IPS-NIHi7 (cell line): ENCODE measurements at regions not wholly inside any gene's neighbourhood (a gene's known extent, or its start where the extent isn't known, plus 50 kb on each side); places are given as distances from the start of the nearest gene placed in this dataset.
"Not testable (repeated sequence)": the region's sequence is repeated elsewhere in the genome, so short reads cannot be mapped to it uniquely, and the experiment has no call there.

Experiments used
- DNase-seq: peaks from one replicate; pipeline ENCODE4 v3.0.0; 2012; ENCODE audit warnings: mixed read lengths; ENCODE audit errors: extremely low spot score

DNA sequence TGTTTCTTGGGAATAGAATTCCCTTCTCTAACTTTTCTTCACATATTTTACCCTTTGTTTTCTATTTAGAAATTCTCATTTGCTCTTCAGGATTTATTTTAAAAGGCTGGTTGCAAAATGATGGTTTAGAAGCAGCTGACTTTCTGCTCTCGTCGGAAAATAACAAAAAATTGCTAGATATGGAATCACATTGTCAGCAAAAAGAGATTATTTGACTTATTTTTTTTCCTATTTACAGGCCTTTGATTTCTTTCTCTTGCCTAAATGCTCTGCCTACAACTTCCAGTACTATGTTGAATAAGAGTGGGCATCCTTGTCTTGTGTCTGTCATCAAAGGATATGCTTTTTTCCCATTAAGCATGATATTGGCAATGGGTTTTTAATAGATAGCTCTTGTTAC is 1619.1 kb upstream of the ACO1 start:
- DNase-seq, result no peak

DNA sequence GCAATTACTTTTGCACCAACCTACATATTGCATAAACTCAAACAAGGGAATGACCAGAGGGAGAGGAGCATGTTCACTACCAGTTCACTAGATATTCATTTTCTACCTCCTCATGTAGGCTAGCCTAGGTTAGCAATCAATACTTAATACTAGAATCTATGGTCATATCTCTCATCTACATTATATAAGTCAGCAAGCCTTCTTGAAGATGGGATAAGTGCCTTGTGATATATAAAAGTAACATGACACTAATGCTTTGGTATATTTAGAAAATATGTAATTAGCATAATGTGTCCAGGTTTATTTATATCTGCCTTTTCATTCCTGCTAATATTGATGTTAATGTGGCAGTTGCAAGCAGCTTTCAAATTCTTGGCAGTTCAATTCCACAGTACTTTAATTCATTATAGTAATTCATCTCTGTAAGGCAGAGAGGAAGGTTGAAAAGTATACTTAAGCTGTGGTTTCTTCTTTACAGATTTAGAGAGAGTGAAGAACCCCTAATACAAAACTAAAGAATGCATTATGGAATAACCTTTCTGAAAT is 1613.2 kb upstream of the ACO1 start:
- DNase-seq, result no peak

DNA sequence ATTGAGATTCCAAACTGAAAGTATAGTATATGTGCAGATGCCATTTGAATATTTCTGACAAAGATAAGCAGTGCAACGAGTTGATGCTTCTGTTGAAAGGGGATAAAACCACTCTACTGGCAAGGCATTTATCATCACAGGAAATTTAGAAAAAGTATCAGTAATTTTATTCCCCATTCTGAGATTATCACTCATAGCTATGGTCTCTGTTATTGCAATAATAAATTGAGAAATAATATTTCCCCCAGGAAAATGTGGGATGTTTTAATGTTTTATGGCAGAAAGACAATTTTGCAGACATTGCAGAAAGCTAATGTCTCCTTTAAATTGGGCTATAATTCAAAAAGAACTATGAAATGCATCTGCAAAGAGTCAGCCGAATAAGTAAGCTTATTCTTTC is 1612.7 kb upstream of the ACO1 start:
- DNase-seq, result no peak

DNA sequence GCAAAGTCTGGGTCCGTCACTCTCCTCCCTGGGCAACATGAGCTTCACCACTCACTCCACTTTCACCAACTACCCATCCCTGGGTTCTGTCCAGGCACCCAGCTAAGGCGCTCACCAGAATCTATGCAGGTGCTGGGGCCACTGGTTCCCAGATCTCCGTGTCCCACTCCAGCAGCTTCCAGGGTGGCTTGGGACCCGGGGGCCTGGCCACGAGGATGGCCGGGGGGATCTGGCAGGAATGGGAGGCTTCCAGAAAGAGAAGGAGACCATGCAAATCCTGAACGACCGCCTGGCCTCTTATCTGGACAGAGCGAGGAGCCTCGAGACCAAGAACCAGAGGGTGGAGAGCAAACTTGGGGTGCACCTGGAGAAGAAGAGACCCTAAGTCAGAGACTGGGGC is 1611.0 kb upstream of the ACO1 start:
- no peak for DNase-seq

DNA sequence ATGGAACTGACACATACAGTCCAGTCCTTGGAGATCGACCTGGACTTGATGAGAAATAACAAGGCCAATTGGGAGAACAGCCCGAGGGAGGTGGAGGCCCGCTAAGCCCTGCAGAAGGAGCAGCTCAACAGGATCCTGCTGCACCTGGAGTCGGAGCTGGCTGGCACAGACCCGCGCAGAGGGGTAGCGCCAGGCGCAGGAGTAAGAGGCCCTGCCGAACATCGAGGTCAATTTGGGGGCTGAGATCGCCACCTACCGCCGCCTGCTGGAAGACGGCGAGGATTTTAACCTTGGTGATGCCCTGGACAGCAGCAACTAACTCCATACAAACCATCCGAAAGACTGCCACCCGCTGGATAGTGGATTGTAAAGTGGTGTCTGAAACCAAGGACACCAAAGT is 1610.1 kb upstream of the ACO1 start:
- peak; percentile 67 for DNase-seq

DNA sequence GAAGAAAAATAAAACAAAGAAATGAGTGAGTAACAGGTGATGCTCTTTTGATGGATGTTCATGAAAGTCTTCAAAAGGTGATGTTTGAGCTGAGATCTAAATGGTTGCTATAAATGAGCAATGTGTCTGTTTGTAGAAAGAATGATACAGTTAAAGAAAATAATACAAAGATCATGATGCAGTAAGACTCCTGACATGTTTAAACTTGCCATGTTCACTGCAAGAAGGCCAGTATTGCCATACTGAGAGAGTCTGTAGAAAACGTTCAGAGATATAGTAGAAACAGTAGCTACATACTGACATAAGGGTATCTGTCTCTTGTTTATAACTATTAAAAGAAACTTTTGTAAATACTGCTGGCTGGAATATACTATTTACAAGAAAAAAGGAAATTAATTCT is 1609.2 kb upstream of the ACO1 start:
- DNase-seq, result no peak

DNA sequence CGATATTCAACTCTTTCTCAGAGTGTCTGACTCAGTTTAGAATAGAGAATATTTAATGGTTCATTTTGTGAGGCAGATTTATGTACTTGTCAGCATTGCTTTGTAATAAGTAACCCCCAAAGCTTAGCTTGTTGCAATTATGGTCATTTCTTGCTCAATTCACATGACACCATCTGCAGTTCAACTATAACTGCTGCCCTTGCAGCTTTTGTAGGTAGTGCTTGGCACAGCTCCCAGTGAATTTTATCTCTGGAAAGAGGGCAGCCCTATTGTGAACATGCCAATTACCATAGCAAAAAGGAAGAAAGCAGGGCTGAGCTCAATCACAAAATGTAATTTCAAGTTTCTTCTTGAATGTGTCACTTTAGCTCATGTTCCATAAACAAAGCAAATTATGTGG is 1587.7 kb upstream of the ACO1 start:
- no peak for DNase-seq

DNA sequence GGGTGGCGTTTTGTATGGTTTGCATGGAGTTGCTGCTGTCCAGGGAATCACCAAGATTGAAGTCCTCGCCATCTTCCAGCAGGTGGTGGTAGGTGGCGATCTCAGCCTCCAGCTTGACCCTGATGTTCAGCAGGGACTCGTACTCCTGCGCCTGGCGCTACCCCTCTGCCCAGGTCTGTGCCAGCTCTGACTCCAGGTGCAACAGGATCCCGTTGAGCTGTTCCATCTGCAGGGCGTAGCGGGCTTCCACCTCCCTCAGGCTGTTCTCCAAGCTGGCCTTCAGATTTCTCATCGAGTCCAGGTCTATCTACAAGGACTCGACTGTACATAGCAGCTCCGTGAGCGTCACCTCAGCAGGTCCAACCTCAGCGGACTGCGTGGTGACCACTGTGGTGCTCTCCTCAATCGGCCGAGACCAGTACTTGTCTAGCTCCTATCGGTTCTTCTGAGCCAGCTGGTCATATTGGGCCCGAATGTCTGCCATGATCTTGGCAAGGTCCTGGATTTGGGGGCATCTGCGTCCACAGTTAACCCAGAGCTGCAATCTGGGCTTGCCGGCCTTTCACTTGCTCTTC is 1584.8 kb upstream of the ACO1 start:
- DNase-seq, result no peak

DNA sequence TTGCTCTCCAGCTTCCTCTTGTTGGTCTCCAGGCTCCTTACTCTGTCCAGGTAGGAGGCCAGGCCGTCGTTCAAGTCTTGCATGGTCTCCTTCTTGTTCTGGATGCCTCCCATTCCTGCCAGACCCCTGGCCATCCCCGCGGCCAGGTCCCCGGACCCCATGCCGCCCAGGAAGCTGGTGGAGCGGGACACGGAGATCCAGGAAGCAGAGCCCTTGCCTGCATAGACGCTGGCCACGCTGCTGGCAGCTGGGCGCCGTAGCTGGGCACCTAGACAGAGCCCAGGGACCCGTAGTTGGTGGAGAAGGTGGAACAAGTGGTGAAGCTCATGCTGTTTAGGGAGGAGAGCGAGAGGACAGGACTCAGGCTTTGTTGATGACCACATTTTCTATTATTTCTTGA is 1584.0 kb upstream of the ACO1 start:
- no peak for DNase-seq

DNA sequence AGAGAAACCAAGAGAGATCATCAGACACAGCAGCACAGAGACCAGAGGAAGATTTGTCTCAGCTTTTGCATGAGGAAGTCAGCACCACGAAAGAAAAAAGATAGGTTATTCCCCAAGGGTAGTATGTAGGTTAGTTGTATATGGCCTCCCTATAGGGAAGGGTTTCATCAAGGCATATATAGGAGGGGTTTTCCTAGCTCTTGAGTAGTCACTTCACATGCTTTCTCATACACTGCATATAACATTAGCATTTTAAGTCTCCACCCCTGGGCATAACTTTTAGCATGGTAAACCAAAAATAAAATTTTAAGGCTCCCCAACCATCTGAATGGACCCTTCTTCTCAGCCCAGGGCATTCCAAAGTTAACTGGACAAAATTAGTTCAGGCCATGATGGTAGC is 1571.6 kb upstream of the ACO1 start:
- DNase-seq, result no peak

DNA sequence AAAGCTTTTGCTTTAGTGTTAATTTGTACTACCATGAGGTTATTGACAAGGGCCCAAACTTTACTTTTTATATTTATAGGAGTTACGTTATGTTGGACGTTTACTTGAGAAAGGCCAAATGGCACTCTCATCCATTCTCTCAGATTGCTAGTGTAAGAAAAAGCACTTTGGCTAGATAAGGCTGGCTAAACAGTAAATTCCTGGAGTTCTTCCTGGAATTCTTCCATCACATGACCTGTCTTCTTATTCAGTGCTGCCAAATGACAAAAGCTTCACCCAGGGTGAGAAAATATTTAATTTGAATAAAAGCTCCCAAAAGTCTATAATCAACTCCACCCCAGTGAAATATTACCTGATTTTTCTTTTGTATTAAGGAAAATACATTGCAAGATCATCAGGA is 1568.9 kb upstream of the ACO1 start:
- DNase-seq, result peak; percentile 14

DNA sequence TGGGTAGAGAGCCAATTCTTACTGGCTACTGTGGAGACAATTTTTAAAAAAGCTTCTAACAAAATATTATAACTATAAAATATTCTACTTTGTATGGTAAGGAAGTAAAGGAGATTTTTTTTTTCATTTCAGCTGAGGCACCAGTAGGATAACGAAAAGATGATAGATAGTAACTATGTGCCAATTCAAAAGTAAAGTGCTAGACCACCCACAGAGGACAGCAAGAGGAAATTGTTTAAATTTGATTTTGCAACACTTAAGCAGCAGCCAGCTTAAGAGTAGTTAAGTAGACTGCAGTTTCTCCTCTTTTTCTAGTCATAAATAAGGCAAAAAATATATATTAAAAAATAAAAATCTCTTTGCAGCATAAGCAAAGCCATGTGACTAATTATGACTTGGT is 1539.3 kb upstream of the ACO1 start:
- DNase-seq, result no peak

DNA sequence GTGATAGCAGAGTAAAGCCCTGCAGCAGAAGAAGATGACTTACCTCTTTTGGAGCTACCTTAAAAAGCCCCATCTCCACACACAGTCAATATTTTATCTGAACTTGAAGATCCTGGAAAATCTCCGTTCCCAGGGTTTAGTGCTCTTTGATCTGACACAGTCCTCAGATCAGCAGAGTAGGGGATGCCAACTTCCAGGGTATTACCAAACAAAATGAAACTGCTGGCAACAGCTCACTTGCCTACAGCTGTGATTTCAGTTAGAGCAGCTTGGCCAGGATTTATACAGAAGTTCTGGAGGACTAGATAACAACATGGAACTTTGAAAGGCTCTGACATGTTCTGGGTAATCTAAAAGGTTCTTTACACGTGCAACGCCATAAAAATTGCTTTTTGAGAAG is 1537.8 kb upstream of the ACO1 start:
- no peak for DNase-seq

DNA sequence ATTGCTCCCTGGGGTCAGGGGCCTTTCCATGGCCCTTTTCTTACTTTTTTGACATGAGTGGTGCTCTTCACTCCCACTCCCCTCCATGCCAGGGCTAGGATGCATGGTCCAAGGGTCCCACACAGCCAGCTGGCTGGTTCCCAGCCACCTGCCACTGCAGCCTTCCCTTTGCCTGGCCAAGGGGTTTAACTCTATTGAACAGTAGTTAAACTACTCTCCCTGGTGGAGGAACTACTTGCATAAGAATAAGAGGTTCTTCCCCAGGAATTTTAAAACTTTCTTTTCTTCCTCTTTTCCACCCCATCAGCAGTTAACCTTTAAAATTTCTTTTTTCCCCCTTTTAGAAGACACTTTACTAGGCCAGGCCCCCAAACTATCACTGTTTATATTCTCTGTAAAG is 1532.8 kb upstream of the ACO1 start:
- DNase-seq, result no peak

DNA sequence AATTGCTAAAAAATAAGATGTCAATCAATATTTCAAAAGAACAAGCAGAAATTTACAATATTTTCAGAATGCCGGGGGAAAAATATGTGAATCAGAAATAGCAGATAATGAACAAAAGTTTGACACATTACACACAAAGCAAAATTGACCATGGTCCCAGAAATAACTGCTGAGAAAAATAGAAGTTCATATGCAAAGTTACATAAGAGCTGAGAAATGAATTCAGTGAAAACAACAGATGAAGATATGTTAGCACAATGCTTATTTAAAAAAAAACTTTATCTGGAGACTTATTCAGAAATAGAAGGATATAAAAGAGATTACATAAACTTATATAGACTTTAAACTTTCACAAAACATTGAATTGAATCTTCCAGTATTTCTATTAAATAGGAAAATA is 1483.7 kb upstream of the ACO1 start:
- DNase-seq, result no peak

DNA sequence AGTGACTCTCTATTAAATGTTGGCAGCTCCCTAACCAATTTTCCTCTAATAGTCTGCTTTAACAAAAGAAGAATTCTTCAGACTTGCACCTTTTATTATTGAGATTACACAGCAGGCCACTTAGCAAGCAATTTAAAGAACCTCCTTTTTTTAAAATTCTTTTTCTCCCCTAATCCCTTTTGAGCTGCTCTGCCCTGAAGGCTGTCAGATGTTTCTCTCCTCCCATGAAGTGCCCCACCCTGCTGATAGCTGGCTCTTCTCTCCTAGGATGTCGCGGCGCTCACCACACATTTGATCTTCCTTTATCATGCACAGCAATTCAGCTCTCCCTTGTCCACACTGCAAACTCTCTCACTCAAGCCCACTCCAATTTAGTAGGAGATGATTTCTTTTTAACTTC is 1471.1 kb upstream of the ACO1 start:
- DNase-seq, result peak; percentile 38

DNA sequence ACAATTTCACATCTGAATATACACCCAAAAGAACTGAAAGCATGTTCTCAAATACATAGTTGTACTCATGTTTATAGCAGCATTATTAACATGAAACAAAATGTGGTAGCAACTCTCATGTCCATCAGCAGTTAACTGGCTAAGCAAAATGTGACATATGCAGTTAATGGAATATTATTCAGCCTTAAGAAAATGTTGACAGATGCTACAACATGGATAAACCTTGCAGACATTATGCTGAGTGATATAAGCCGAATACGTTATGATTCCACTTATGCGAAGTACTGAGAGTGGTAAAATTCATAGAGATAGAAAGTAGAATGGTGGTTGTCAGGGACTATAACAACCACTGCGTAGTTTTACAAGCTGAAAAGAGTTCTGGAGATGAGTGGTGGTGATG is 1469.0 kb upstream of the ACO1 start:
- DNase-seq, result no peak

DNA sequence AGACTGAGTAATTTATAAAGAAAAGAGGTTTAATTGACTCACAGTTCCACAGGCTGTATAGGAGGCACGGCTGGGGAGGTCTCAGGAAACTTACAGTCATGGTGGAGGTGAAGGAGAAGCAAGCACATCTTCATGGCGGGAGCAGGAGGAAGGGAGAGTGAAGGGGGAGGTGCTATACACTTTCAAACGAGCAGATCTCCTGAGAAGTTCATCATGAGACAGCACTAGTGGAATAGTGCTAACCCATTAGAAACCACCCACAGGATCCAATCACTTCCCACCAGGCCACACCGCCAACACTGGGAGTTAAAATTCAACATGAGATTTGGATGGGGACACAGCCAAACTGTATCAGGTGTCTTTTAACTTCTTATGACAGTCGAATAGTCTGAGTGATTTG is 1459.3 kb upstream of the ACO1 start:
- DNase-seq, result no peak

DNA sequence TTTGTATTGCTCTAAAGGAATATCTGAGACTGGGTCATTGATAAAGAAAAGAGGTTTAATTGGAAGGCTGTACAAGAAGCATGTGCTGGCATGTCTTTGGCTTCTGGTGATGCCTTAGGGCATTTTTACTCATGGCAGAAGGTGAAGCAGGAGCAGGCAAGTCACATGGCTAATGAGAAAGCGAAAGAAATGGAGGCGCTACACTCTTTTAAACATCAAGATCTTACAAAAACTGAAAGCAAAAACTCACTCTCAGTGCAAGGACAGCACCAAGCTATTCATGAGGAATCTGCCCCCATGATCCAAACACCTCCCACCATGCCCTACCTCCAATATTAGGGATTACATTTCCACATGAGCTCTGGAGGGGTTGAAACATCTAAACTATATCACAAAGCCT is 1458.8 kb upstream of the ACO1 start:
- DNase-seq, result no peak

DNA sequence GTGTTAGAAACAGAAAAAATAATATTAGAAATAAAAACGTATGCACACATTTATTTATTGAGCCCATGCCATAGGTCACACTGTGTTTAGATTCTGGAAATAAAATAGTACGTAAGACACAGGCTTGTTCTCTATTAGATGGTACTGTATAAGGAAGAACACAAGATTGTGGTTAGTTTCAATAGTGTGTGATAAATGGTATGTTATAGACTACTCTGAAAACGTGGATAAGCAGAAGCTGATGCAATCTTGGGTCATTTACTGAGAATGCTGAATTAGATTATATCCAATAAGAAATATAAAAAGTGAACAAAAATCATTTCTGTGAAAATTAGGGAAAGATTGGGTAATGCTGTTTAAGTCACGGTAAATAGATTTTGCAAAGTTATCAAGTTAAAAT is 1456.4 kb upstream of the ACO1 start:
- DNase-seq, result no peak

DNA sequence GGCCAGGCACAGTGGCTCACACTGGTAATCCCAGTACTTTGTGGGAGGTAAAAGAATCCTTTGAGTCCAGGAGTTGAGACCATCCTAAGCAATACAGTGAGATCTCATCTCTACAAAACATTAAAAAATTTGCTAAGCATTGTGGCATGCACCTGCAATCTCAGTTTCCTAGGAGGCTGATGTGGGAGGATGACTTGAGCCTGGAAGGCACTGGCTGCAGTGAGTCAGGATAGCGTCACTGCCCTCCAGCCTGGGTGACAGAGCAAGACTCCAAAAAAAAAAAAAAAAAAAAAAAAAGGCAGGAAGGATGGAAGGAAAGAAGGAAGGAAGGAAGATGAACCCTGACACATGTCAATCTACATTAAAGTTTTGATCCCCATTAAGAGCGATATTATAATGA is 1452.2 kb upstream of the ACO1 start:
- no peak for DNase-seq

DNA sequence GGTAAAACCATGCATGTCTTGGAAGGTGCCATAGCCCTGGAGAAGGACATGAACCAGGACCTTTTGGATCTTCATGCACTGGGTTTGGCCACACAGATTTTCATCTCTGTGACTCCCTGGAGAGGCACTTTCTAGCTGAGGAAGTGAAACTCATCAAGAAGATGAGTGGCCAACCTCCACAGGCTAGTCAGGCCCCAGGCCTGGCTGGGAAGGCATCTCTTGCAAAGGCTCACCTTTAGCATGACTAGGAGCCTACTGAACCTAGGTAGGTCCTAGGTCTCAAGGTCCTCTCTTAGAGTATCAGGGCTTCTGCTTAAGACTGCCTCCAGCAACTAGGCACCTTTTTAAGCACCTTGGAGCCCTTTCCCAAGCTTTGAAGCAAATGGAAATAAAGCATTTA is 1448.7 kb upstream of the ACO1 start:
- no peak for DNase-seq

DNA sequence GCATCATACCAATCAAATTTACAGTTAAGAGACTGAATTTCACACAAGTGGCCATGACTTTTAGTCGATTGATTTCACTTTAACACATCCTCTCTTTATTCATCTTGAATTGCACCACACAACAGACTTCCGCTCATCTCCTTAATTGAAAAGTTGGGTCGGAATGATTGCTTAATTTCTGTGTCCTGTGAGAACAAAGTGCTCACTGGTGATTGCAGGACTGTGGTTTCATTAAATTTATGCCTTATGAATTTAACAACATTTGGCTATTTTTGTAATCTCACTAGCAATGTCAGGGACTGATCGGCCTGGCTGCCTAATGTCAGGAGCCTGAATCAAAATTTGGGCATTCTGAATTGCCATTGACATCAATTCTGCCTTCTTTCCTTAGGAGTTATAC is 1447.3 kb upstream of the ACO1 start:
- no peak for DNase-seq

DNA sequence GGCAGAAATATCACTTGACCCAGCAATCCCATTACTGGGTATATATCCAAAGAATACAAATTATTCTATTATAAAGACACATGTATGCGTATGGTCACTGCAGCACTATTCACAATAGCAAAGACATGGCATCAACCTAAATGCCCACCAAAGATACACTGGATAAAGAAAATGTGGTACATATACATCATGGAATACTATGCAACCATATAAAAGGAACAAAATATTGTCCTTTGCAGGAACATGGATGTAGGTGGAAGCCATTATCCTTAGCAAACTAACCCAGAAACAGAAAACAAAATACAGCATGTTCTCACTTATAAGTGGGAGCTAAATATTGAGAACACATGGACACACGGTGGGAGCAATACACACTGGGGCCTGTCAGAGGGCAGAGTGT is 1441.6 kb upstream of the ACO1 start:
- DNase-seq, result not testable (repeated sequence)
